Calu3 (cell line): ENCODE measurements at regions not wholly inside any gene's neighbourhood (a gene's known extent, or its start where the extent isn't known, plus 50 kb on each side); places are given as distances from the start of the nearest gene placed in this dataset.

ENCODE experiments used
- BruUV-seq: library from RNA; stranded (reverse); fragments of 400-500 nt; replicated peaks from 2 replicates; lab custom pipeline; 2021; lab: Mats Ljungman, UMichigan
- CTCF ChIA-PET: fragments of 300-600 bp; sonication (Branson Sonifier 250); formaldehyde crosslinking; loops from one replicate; lab custom pipeline; 2022; ENCODE audit warnings: antibody characterized with exemption; lab: Charles Lee
- DNase-seq: peaks from one replicate; pipeline ENCODE4 v3.0.0; 2022
- H3K27ac Mint-ChIP-seq: one replicate; pipeline ENCODE4 v1.8.0; 2022; ENCODE audit warnings: mixed read lengths; ENCODE audit not compliant: unreplicated experiment
- H3K27me3 Mint-ChIP-seq: one replicate; pipeline ENCODE4 v1.8.0; 2022; ENCODE audit warnings: mixed read lengths; ENCODE audit not compliant: unreplicated experiment
- H3K36me3 Mint-ChIP-seq: one replicate; pipeline ENCODE4 v1.8.0; 2022; ENCODE audit warnings: mild to moderate bottlenecking, moderate library complexity, mixed read lengths; ENCODE audit not compliant: insufficient read depth, unreplicated experiment
- H3K4me1 Mint-ChIP-seq: one replicate; pipeline ENCODE4 v1.8.0; 2022; ENCODE audit warnings: mild to moderate bottlenecking, low read depth, mixed read lengths; ENCODE audit not compliant: unreplicated experiment
- H3K4me3 Mint-ChIP-seq: one replicate; pipeline ENCODE4 v1.8.0; 2022; ENCODE audit warnings: mild to moderate bottlenecking, low read depth, moderate library complexity, mixed read lengths; ENCODE audit not compliant: unreplicated experiment
- H3K9me3 Mint-ChIP-seq: one replicate; pipeline ENCODE4 v1.8.0; 2022; ENCODE audit warnings: low read depth, mixed read lengths; ENCODE audit not compliant: unreplicated experiment
- intact Hi-C: fragments of 100-400 bp; cut with micrococcal nuclease; formaldehyde crosslinking; loops from one replicate; pipeline ENCODE4 v1.10.0; 2022; ENCODE audit not compliant: unreplicated experiment
- TF ChIP-seq, protein P1 (sequence below): fragments of 200-600 bp; IDR thresholded peaks from one replicate; pipeline ENCODE4 v1.8.0; 2022; ENCODE audit warnings: antibody characterized with exemption; ENCODE audit not compliant: unreplicated experiment

DNA sequence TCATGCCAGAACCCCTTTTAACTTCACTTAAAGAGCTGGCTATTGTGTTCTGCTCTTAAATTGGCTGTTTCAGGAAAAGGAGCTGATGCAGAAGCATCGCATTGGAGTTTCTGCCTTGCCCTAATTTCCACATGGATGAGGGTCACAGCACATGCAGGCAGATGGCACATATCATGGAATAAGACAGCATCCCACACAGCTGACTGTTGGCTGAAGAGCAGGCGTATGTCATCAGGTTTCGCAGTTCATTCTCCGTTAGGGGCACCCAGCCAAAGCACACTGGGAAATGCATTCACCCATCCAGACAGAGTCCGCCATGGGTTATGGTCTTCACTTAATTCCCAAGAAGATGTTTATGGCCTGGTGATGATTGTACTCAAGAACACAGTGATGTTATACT, 572.5 kb downstream of the LIG4 start:
- intact Hi-C loops, result no loop called here
- Mint-ChIP-seq H3K27me3 (no peaks in the 10 kb centered on the region), H3K4me3 (no peak overlapping the region), H3K36me3 (no peaks in the 10 kb centered on the region), H3K27ac (no peak overlapping the region), H3K9me3 (no peaks in the 10 kb centered on the region), H3K4me1 (no peaks in the 10 kb centered on the region)
- no TSS peak for BruUV-seq
- TF ChIP-seq, protein P1, sequence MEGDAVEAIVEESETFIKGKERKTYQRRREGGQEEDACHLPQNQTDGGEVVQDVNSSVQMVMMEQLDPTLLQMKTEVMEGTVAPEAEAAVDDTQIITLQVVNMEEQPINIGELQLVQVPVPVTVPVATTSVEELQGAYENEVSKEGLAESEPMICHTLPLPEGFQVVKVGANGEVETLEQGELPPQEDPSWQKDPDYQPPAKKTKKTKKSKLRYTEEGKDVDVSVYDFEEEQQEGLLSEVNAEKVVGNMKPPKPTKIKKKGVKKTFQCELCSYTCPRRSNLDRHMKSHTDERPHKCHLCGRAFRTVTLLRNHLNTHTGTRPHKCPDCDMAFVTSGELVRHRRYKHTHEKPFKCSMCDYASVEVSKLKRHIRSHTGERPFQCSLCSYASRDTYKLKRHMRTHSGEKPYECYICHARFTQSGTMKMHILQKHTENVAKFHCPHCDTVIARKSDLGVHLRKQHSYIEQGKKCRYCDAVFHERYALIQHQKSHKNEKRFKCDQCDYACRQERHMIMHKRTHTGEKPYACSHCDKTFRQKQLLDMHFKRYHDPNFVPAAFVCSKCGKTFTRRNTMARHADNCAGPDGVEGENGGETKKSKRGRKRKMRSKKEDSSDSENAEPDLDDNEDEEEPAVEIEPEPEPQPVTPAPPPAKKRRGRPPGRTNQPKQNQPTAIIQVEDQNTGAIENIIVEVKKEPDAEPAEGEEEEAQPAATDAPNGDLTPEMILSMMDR, result no peak
- DNase-seq, result no peak
- CTCF ChIA-PET, result no interaction called here

DNA sequence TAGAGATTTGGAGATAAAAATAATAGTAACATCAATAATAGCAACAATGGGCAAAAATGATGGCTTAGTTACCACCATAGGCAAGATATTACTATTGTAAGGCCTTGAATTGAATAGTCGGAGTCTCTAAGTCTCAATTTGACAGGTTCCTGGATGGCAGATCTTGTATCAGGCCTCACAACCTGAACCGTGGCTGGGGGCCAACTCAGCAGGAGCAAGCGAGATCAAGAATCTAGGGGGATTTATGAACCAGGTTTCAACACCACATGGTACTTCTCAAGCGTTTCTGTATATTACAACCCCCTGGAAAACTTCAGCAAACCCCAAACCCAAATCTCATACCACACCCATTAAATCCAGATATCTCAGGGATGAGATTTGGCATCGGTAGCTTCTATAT, 573.8 kb downstream of the LIG4 start:
- Mint-ChIP-seq H3K9me3 (no peaks in the 10 kb centered on the region), H3K4me1 (no peaks in the 10 kb centered on the region), H3K4me3 (no peak overlapping the region), H3K27ac (no peak overlapping the region), H3K36me3 (no peaks in the 10 kb centered on the region), H3K27me3 (no peaks in the 10 kb centered on the region)
- TF ChIP-seq, protein P1, result no peak
- intact Hi-C loops, result no loop called here
- no peak for DNase-seq
- BruUV-seq, result no TSS peak
- CTCF ChIA-PET, result no interaction called here

DNA sequence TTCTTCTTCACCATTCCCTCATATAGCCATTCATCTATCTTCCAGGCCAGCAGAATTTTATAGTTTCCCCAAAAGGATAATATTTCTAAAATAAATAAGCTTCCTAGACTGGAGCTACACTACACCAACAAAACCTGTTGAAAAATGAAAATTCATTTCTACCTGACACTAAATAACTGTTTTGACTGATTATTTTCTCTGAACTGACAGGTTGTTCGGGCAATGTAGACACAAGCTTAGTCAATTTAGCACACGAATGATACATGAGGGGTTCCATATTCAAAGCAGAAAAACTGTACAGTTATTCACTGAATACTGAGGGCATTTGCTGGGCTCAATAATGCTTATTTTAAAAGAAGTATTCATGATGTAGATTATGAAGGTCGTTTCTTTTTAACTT, 589.7 kb downstream of the LIG4 start:
- CTCF ChIA-PET, result no interaction called here
- Mint-ChIP-seq H3K27ac (no peak overlapping the region), H3K36me3 (no peaks in the 10 kb centered on the region), H3K4me1 (no peaks in the 10 kb centered on the region), H3K9me3 (no peaks in the 10 kb centered on the region), H3K4me3 (no peak overlapping the region), H3K27me3 (no peaks in the 10 kb centered on the region)
- TF ChIP-seq, protein P1, result no peak
- BruUV-seq, result no TSS peak
- intact Hi-C loops, result no loop called here
- no peak for DNase-seq

DNA sequence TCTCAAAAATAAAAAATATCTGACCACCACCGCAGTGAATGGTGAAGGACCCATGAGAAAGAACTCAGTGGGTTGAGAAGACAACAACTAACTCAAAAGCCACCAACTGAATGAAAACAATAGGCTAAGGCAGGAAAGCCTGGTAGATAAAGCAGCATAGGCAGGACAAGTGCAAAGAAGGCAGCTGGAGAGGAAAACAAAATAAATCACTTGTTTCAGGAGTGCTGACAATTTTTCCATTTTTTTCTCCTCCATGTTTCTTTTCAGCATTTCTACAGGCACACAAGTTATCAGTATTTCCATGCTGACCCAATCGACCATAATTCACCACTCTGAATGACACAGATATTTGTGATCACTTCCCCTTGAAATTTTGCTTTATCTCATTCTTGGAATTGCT, 597.8 kb downstream of the LIG4 start:
- BruUV-seq, result no TSS peak
- intact Hi-C loops, result no loop called here

More for the DNA sequence above, 597.8 kb downstream of the LIG4 start:
- CTCF ChIA-PET, result no interaction called here
- H3K4me1 Mint-ChIP-seq, result no peaks in the 10 kb centered on the region
- no peaks in the 10 kb centered on the region for H3K9me3 Mint-ChIP-seq
- H3K36me3 Mint-ChIP-seq, result no peaks in the 10 kb centered on the region
- H3K27me3 Mint-ChIP-seq, result no peaks in the 10 kb centered on the region
- H3K4me3 Mint-ChIP-seq, result no peak overlapping the region
- H3K27ac Mint-ChIP-seq, result no peak overlapping the region
- TF ChIP-seq, protein P1, result no peak
- no peak for DNase-seq
